CD4-positive, alpha-beta T cell treated with Interleukin-21 for 1 hour (primary cell): ENCODE measurements at regions not wholly inside any gene's neighbourhood (a gene's known extent, or its start where the extent isn't known, plus 50 kb on each side); places are given as distances from the start of the nearest gene placed in this dataset.

ENCODE experiments used
- DNase-seq: peaks from one replicate; pipeline ENCODE4 v3.0.0-alpha.2; 2020

GRCh38 chr10:2124135-2124534, 386.8 kb upstream of the ADARB2 start:
- no peak for DNase-seq

DNA sequence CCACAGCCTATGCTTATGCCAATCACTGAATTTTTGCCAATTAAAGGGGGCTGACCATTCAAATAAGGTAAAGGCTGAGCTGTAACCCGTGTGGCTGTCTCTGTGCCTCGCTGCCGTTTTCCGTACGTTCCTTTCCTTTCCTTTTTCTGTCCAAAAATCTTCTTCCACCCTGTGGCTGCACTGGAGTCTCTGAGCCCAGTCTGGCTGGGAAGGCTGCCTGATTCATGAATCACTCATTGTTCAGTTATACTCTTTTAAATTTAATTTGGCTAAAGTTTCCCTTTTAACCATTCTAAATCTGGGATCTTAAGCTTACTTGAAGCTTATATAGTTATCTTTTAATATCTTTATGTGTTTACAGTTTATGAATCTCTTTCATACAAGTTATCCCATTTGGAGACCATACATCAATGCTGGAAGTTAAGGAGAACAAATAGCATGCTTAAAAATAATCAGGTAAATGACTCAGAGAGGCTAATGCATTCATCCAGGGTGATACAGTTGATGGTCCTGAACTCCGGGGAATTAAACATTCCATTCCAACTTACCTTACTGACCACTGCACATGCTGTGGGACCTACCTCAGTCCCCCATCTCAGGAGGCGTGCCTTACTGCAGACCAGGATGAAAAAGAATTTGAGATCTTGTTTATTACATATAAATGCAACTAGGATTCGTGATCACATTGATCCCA, 385.3 kb upstream of the ADARB2 start:
- no peak for DNase-seq

DNA sequence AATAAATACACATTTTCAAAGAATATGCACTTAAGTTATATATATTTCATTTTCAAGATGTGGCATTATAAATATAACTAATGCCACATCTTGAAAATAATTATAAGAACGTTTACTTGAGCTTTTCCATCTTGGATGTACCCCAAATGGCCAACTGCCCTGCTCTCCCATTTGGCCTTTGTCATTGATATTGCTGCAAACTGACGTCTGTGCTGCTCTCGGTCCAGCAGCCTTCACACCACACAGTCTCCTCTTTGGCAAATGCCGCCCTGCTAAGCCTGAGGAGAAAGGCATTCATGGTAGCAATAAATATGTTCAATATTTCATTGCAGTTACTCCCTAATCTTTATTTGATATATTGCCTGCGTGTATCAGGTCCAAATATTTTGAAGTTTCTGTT, 384.6 kb upstream of the ADARB2 start:
- DNase-seq = no peak

- DNase-seq = no peak
These were observed 384.0 kb upstream of the ADARB2 start for GRCh38 chr10:2121315-2121714.

DNA sequence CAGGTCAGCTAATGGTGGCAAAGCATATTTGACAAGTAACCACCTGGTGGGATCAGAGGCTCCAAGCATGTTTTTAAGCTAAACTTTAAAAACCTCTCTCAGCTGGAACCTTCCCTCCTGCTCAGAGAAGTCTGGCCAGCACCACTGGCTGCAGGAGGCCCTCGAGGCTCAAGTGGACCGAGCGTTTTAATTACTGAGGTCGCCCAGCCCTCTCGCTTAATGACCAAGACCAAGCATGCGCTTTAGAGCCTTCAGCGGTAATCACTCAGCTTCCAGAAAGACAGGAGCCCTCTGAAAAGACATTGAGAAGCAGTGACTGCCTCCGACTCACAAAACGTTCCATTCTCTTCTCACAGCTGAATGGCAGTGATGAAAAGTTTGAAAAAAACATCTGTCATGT, 383.4 kb upstream of the ADARB2 start:
- DNase-seq = no peak

DNA sequence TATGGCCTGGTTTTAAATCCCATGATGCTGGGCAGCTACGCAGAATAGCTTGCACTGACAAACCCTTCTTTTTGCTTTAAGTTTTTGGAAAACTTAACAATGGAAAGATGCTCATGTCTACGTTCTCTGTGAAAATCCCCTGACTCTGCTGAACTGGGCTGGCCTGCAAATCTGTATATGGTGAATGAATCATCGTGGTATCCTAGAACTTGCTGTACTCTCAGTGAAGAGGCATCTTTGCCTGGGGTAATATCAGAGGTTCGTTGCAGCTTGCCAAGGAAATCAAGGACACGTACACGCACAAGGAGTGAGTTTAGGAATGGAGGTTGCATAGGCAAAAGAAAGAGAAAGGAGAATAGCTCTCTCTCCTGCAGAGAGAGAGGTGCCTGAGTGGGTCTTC, 382.0 kb upstream of the ADARB2 start:
- DNase-seq = no peak

DNA sequence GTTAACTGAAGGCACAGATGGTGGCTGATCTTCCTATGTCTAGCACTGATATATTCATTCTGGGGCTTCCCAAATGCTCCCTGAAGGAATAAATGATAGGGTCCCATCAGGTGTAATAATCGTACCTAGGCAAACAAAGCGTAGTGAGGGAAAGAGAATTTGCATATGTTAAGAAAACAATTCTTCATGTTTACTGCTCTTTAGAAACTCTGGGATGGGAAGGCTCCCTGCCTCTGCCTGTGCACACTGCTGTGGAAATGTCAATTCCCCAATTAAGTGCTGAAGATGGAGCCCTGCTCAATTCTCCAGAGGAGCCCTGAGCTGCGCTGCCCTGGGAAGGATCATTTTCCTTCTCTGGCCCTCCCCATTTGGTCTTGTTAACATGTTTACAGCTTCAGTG, 380.9 kb upstream of the ADARB2 start:
- no peak for DNase-seq

DNA sequence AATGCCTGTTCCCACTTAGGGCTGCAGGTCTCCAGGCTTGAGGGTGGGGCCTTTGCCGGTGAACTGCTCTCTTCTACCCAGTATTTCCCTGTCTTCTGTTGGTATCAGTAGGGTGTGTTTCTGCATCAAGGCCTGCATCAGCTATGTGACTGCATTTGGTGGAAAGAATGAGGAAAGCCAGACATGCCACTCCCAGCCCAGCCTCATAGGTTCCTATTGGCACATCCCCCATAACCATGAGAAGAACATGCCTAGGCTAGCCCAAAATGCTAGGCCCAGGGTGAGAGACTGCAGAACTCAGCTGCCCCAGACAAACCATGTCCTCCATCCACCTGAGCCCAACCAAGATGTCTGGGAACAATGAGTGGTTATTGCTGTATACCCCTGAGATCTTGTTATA, 380.3 kb upstream of the ADARB2 start:
- DNase-seq = no peak

GRCh38 chr10:2111965-2112364, 374.6 kb upstream of the ADARB2 start:
- no peak for DNase-seq

DNA sequence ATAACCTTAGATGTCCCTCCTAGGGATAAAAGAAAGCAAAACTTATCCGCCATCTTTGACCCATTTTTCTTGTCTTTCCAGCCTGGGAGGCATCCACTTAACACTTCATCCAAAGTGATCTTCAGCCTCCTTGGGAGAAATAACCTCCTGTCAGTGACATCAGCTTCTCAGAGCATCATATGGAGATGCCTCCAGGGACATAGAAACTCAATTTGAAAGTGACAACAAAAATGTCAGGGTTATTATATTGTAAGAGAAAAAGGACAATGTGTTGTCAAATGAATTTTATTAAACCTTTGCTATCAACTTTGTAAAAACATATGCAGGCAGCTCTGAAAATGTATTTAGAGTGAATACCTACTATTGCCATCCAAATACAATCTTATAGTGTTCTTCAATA, 371.2 kb upstream of the ADARB2 start:
- DNase-seq = no peak

- DNase-seq = no peak
These were observed 369.3 kb upstream of the ADARB2 start for GRCh38 chr10:2106641-2107040.

DNA sequence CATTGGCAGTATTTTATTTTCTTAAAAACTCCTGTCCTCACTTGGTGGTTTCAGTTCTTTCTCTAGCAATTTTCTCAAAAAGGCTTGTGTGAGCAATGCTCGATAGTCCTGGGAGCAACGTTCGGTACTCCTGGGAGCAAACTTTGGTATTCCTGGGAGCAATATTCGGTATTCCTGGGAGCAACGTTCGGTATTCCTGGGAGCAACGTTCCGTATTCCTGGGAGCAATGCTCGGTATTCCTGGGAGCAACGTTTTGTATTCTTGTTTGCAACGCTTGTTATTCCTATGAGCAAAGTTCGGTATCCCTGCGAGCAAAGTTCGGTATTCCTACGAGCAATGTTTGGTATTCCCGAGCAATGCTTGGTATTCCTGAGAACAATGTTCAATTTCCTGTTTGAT, 362.0 kb upstream of the ADARB2 start:
- DNase-seq = no peak

- no peak for DNase-seq
These were observed 360.6 kb upstream of the ADARB2 start for GRCh38 chr10:2097937-2098336.

DNA sequence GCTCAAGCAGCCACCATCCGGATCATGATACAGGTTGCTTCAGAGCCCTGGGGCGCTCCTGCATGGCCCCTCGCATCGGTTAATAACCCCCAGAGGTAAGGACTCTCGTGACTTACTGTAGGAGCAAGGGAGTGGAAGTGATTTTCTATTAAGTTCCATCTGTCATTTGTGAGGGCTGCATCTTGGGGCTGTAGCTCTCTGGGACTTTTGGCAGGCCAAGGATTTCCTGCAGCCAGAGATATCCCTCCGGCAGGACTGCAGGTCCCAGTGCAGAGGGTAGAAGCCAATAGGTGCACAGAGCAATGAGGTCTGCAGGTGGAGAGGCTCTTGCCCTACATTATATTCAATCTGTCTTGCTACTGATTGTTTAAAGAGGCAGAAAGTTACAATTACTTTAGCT, 356.8 kb upstream of the ADARB2 start:
- no peak for DNase-seq

GRCh38 chr10:2083591-2083990, 346.3 kb upstream of the ADARB2 start:
- no peak for DNase-seq

DNA sequence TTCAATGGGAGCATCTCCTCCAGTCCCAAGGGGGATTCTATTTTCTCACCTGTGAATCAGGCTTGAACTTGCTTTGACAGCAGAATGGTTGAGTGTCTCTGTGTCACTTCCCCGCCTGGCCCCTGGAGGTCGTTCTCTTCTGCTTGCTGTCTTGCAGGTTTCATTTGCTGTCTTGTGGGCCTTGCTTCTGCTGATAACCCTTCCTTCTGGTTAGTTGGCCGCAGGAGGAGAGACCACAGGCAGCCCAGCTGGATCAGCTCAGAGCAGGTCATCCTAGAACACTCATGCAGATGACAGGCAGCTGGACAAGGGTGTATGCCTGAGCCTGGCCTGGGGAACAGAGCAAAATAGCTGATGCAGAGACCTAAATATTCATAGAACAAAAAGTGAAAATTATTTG, 344.2 kb upstream of the ADARB2 start:
- no peak for DNase-seq

DNA sequence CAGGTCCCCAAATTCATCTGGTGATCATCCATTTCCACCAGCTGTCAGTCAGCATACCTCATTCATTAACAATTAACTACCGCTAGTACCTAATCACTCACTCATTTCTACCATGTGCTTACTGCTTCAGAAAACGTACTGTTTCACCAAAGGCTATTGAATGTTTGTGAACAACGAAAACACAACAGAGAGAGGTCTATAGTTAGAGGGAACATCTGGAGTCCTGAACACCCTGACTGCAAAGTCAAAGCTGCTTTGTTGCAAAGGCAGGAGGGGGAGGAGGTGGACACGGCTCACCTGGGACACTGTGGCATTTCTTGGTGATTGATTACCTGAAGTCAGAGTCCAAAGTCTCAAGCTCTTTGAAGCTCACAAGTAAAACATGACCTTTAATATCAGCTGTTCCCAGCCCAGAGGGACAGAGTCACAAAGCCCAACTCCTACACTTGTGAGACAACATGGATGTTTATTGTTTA, 342.3 kb upstream of the ADARB2 start:
- no peak for DNase-seq

DNA sequence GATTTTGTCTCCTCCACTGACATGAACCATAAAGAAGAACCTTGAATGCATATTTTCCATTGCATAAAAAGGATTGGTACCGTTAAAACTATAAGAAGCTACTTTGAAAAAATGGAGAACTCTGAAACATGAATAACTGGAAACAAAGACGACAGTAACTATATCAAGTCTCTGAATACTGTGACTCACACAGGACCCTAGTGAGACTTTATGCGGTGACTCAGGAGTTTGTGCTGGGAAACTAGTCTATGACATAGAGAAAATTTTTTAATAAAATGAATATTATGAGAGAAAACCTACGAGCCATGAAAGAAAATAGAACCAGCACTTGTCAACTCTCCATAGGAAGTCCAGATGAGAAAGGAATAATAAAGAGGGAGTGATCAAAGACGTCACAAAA, 339.9 kb upstream of the ADARB2 start:
- DNase-seq = no peak

GRCh38 chr10:2076528-2076927, 339.2 kb upstream of the ADARB2 start:
- DNase-seq = no peak

- no peak for DNase-seq
These were observed 329.7 kb upstream of the ADARB2 start for GRCh38 chr10:2067015-2067414.

DNA sequence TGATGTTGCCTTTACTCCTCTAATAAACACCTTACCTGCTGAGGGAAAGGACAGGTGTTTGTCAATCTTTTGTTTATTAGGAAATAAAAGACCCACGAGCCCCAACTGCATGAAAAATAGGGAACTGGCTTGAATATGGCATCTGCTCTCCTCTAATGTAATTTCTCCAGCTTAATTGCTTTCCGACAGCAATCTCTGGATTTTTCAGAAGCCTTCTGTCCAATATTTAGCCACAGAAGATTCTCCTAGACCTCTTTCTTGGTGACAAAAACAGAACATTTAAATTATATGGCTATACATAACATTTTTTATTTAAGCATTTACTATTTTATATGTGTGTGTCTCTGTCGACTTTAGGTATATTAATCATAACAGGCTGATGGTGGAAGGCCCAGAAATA, 317.4 kb upstream of the ADARB2 start:
- DNase-seq = no peak

- DNase-seq = no peak
These were observed 316.5 kb upstream of the ADARB2 start for GRCh38 chr10:2053805-2054204.

GRCh38 chr10:2051108-2051507, 313.8 kb upstream of the ADARB2 start:
- DNase-seq = no peak

DNA sequence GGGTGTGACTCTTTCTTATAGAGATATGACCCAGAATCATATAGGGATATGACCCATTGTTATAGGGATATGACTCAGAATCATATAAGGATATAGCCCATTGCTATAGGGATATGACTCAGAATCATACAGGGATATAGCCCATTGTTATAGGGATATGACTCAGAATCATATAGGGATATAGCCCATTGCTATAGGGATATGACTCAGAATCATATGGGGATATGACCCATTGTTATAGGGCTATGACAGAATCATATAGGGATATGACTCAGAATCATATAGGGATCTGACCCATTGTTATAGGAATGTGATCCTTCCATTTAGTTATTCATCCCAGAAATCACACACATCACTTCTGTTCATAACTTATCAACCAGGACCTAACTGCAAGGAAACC, 312.2 kb upstream of the ADARB2 start:
- DNase-seq = no peak

DNA sequence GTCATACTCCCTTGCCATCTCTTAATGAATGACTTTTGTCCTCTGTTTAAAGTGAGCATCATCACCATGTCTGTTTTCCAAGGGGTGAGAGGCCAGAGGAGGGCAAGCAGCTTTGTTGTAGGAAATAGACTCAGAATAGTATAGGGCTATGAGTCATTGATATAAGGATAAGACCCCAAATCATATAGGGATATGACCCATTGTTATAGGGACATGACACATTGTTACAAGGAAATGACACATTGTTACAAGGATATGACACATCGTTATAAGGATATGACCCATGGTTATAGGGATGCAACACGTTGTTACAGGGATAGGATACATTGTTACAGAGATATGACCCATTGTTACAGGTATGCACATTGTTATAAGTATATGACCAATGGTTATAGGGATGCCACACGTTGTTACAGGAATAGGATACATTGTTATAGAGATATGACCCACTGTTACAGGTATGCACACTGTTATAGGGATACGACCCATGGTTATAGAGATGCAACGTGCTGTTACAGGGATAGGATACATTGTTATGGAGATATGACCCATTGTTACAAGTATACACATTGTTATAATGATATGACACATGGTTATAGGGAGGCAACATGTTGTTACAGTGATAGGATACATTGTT, 311.1 kb upstream of the ADARB2 start:
- no peak for DNase-seq
